IMR-90 (cell line): ENCODE measurements at regions not wholly inside any gene's neighbourhood (a gene's known extent, or its start where the extent isn't known, plus 50 kb on each side); places are given as distances from the start of the nearest gene placed in this dataset.

Experiments
- ATAC-seq: fragments of 200-7000 bp; cut with Tn5 transposase; 2 replicates; pipeline ENCODE4 v1.9.1; 2020; ENCODE audit warnings: low read depth, mild to moderate bottlenecking, moderate library complexity
- BruUV-seq: library from RNA; stranded (reverse); fragments of 400-500 nt; replicated peaks from 2 replicates; lab custom pipeline; 2021; lab: Mats Ljungman, UMichigan
- CTCF ChIA-PET: fragments of 300-600 bp; formaldehyde crosslinking; extraction: SDS; loops from one replicate; lab custom pipeline; 2021; ENCODE audit warnings: antibody characterized with exemption; lab: Yijun Ruan, JAX
- POLR2A ChIA-PET: fragments of 300-600 bp; sonication (Branson Sonifier 250); formaldehyde crosslinking; loops from one replicate; lab custom pipeline; 2022; ENCODE audit warnings: antibody characterized with exemption; ENCODE audit not compliant: unreplicated experiment; lab: Charles Lee
- DNase-seq: peaks from one replicate; pipeline ENCODE4 v3.0.0; 2013
- H2AFZ ChIP-seq: replicated peaks from 2 replicates; pipeline ENCODE3; 2013; ENCODE audit warnings: low read length, mild to moderate bottlenecking; ENCODE audit not compliant: poor library complexity
- H2AK5ac ChIP-seq: 2 replicates; pipeline ENCODE4 v1.6.1; 2013; ENCODE audit warnings: low read depth, low read length, inconsistent platforms
- H2AK9ac ChIP-seq: replicated peaks from 2 replicates; pipeline ENCODE3; 2013; ENCODE audit warnings: mild to moderate bottlenecking, low read depth, low read length, moderate library complexity; ENCODE audit not compliant: poor library complexity
- H2BK120ac ChIP-seq: 2 replicates; pipeline ENCODE4 v1.6.1; 2013; ENCODE audit warnings: low read depth, low read length, inconsistent platforms
- H2BK15ac ChIP-seq: 3 replicates; pipeline ENCODE4 v1.6.1; 2013; ENCODE audit warnings: low read depth, low read length, inconsistent platforms
- H2BK20ac ChIP-seq: 2 replicates; pipeline ENCODE4 v1.6.1; 2013; ENCODE audit warnings: low read depth, mild to moderate bottlenecking, inconsistent platforms, low read length, moderate library complexity
- H2BK5ac ChIP-seq: 2 replicates; pipeline ENCODE4 v1.6.1; 2013; ENCODE audit warnings: mild to moderate bottlenecking, low read depth, low read length, inconsistent platforms; ENCODE audit not compliant: poor library complexity, severe bottlenecking
- H3K14ac ChIP-seq: replicated peaks from 2 replicates; pipeline ENCODE4 v1.6.1; 2013; ENCODE audit warnings: low read depth, low read length, inconsistent platforms
- H3K18ac ChIP-seq: 2 replicates; pipeline ENCODE4 v1.6.1; 2013; ENCODE audit warnings: low read depth, low read length, control low read depth
- H3K23ac ChIP-seq: 2 replicates; pipeline ENCODE4 v1.6.1; 2013; ENCODE audit warnings: low read depth, low read length, inconsistent platforms
- H3K27ac ChIP-seq: 2 replicates; pipeline ENCODE4 v1.5.1; 2013; ENCODE audit warnings: mild to moderate bottlenecking, control low read depth, low read length; ENCODE audit not compliant: insufficient read depth
- H3K27me3 ChIP-seq: 2 replicates; pipeline ENCODE4 v1.6.1; 2013; ENCODE audit warnings: low read length; ENCODE audit not compliant: control insufficient read depth, insufficient read depth
- H3K36me3 ChIP-seq: 2 replicates; pipeline ENCODE4 v1.6.1; 2013; ENCODE audit warnings: low read length, mixed read lengths; ENCODE audit not compliant: control insufficient read depth, insufficient read depth
- H3K4ac ChIP-seq: 2 replicates; pipeline ENCODE4 v1.6.1; 2013; ENCODE audit warnings: low read depth, low read length, inconsistent platforms
- H3K4me1 ChIP-seq: 2 replicates; pipeline ENCODE4 v1.6.1; 2013; ENCODE audit warnings: low read length, mixed read lengths; ENCODE audit not compliant: control insufficient read depth, insufficient read depth
- H3K4me2 ChIP-seq: 2 replicates; pipeline ENCODE4 v1.6.1; 2013; ENCODE audit warnings: low read depth, mild to moderate bottlenecking, control low read depth, low read length, moderate library complexity
- H3K4me3 ChIP-seq: 2 replicates; pipeline ENCODE4 v1.5.1; 2013; ENCODE audit warnings: low read depth, mild to moderate bottlenecking, control low read depth, low read length, moderate library complexity; ENCODE audit not compliant: insufficient read depth
- H3K56ac ChIP-seq: 2 replicates; pipeline ENCODE4 v1.6.1; 2013; ENCODE audit warnings: low read length, inconsistent platforms; ENCODE audit not compliant: insufficient read depth; ENCODE audit errors: extremely low read depth
- H3K79me1 ChIP-seq, 2 experiments: 2 replicates each; pipeline ENCODE4 v1.6.1; 2013; ENCODE audit warnings: low read length in 2 of 2, inconsistent platforms in 1 of 2, low read depth in 1 of 2
- H3K9ac ChIP-seq: 2 replicates; pipeline ENCODE4 v1.6.1; 2013; ENCODE audit warnings: low read depth, low read length, control low read depth
- H3K9me1 ChIP-seq: 2 replicates; pipeline ENCODE4 v1.6.1; 2013; ENCODE audit warnings: low read length, inconsistent platforms; ENCODE audit not compliant: insufficient read depth
- H3K9me3 ChIP-seq: 2 replicates; pipeline ENCODE4 v1.6.1; 2013; ENCODE audit warnings: low read length; ENCODE audit not compliant: control insufficient read depth, insufficient read depth
- H4K20me1 ChIP-seq: 2 replicates; pipeline ENCODE4 v1.6.1; 2013; ENCODE audit warnings: low read length, inconsistent platforms; ENCODE audit not compliant: insufficient read depth
- H4K5ac ChIP-seq: 2 replicates; pipeline ENCODE4 v1.6.1; 2013; ENCODE audit warnings: mild to moderate bottlenecking, low read depth, low read length, control low read depth
- H4K8ac ChIP-seq, 2 experiments: 2 replicates each; pipeline ENCODE4 v1.6.1; 2013; ENCODE audit warnings: low read depth in 2 of 2, low read length in 2 of 2, control low read depth in 1 of 2, inconsistent platforms in 1 of 2
- H4K91ac ChIP-seq: 2 replicates; pipeline ENCODE4 v1.6.1; 2013; ENCODE audit warnings: low read depth, low read length, inconsistent platforms; ENCODE audit not compliant: insufficient read depth
- BHLHE40 ChIP-seq: fragments of 150-350 bp; IDR thresholded peaks from 2 replicates; pipeline ENCODE4 v1.6.1; 2016; ENCODE audit warnings: mild to moderate bottlenecking, low read depth, low read length
- CEBPB ChIP-seq: IDR thresholded peaks from 2 replicates; pipeline ENCODE4 v1.6.1; 2012; ENCODE audit warnings: low read depth, low read length, improper control_type of control experiment
- CHD1 ChIP-seq: IDR thresholded peaks from 2 replicates; pipeline ENCODE4 v1.6.1; 2012; ENCODE audit warnings: low read depth, low read length, improper control_type of control experiment
- FOS ChIP-seq: fragments of 150-350 bp; IDR thresholded peaks from 2 replicates; pipeline ENCODE4 v1.6.1; 2016; ENCODE audit warnings: low read depth, low read length
- MAFK ChIP-seq: IDR thresholded peaks from 2 replicates; pipeline ENCODE4 v1.6.1; 2012; ENCODE audit warnings: low read depth, low read length, improper control_type of control experiment
- MAZ ChIP-seq: IDR thresholded peaks from 2 replicates; pipeline ENCODE4 v1.6.1; 2012; ENCODE audit warnings: low read depth, mild to moderate bottlenecking, low read length, improper control_type of control experiment, moderate library complexity, borderline replicate concordance
- MXI1 ChIP-seq: IDR thresholded peaks from 2 replicates; pipeline ENCODE4 v1.6.1; 2012; ENCODE audit warnings: low read depth, mild to moderate bottlenecking, low read length, moderate library complexity, borderline replicate concordance
- NFE2L2 ChIP-seq: fragments of 150-350 bp; IDR thresholded peaks from 2 replicates; pipeline ENCODE4 v1.6.1; 2016; ENCODE audit warnings: low read depth, mild to moderate bottlenecking, low read length
- POLR2A ChIP-seq: IDR thresholded peaks from 2 replicates; pipeline ENCODE4 v1.6.1; 2012; ENCODE audit warnings: mild to moderate bottlenecking, low read depth, low read length
- RAD21 ChIP-seq: IDR thresholded peaks from 2 replicates; pipeline ENCODE4 v1.6.1; 2012; ENCODE audit warnings: low read length, improper control_type of control experiment
- RCOR1 ChIP-seq: IDR thresholded peaks from 2 replicates; pipeline ENCODE4 v1.6.1; 2012; ENCODE audit warnings: mild to moderate bottlenecking, low read length, improper control_type of control experiment; ENCODE audit not compliant: insufficient replicate concordance
- RFX5 ChIP-seq: IDR thresholded peaks from 2 replicates; pipeline ENCODE4 v1.8.0; 2012; ENCODE audit warnings: low read depth, mild to moderate bottlenecking, low read length, moderate library complexity
- SMC3 ChIP-seq: fragments of 150-350 bp; IDR thresholded peaks from 2 replicates; pipeline ENCODE4 v1.6.1; 2016; ENCODE audit warnings: low read depth, mild to moderate bottlenecking, antibody characterized with exemption, low read length, moderate library complexity
- WGBS, 2 experiments: methylation state at CpG; one replicate each; pipeline versions ENCODE4 v1.1.5 to v1.1.7; 2013; ENCODE audit warnings: missing lambda C conversion rate in 2 of 2; ENCODE audit not compliant: insufficient read length in 1 of 2; ENCODE audit errors: extremely low coverage in 2 of 2; 5-methylcytosine and 5-hydroxymethylcytosine counted together
- dilution Hi-C: fragments of 300-500 bp; cut with HindIII; formaldehyde crosslinking; loops from one replicate; pipeline ENCODE4 v1.14.3; 2018; ENCODE audit warnings: low sequenced_read_pairs; ENCODE audit not compliant: unreplicated experiment
- in situ Hi-C: fragments of 300-500 bp; cut with MboI; formaldehyde crosslinking; loops from 3 replicates; pipeline ENCODE4 v1.14.3; 2019; ENCODE audit warnings: low sequenced_read_pairs, inconsistent platforms, mixed read lengths
- intact Hi-C: fragments of 100-400 bp; cut with micrococcal nuclease; formaldehyde crosslinking; loops from 2 replicates; pipeline ENCODE4 v1.10.0; 2022
- TF ChIP-seq, protein P1 (sequence below): fragments of 150-350 bp; IDR thresholded peaks from 2 replicates; pipeline ENCODE4 v1.6.1; 2017; ENCODE audit warnings: mild to moderate bottlenecking, antibody characterized with exemption, low read length, low read depth
- TF ChIP-seq, protein P2 (sequence below): fragments of 150-350 bp; IDR thresholded peaks from 2 replicates; pipeline ENCODE4 v1.6.1; 2016; ENCODE audit warnings: low read depth, mild to moderate bottlenecking, low read length, moderate library complexity, borderline replicate concordance
- TF ChIP-seq, protein P3 (sequence below): conservative IDR thresholded peaks from 2 replicates; pipeline ENCODE4 v1.5.1; 2012; ENCODE audit warnings: mild to moderate bottlenecking, low read depth, low read length, improper control_type of control experiment

DNA sequence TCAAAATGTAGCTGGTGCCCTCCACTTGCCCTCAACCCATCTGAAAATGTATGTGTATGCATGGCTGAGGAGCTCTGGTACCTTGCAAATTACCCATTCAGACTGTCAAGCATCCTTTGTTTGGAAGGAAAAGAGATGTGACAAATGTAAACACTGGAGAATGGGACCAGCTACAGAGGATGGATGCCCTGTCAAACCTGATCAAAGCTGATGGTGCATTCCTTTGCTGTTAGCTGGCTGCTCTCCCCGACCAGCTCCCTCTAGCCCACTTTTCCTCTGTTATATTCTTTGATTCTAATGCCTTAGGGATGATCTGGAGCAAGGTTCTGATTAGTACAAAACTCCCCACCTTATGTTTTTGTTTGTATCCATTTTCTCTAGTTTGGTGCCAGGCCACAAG, 310.3 kb downstream of the C12orf75 start:
- ChIA-PET POLR2A (no interaction called here), CTCF (interaction anchor here (1.5 to 2.6 kb wide), 4 partner anchors 210 to 498 kb away, joined by 4 to 11 read pairs (median 6); partner anchors contain the start of gene NUAK1)
- Histone ChIP-seq H4K20me1 (no peaks in the 10 kb centered on the region), H3K9me3 (peaks cover 4% of the 10 kb centered on the region), H4K5ac (no peak overlapping the region), H3K4me3 (no peak overlapping the region), H3K4me1 (no peaks in the 10 kb centered on the region), H2BK15ac (no peak overlapping the region), H2BK20ac (no peak overlapping the region), H3K18ac (no peak overlapping the region), H3K79me1 (no peaks in the 10 kb centered on the region), H3K4me2 (no peak overlapping the region), H3K23ac (no peak overlapping the region), H4K91ac (no peak overlapping the region), H3K9ac (no peak overlapping the region), H3K9me1 (no peaks in the 10 kb centered on the region), H3K56ac (no peak overlapping the region), H2AK5ac (no peak overlapping the region), H2AK9ac (no peak overlapping the region), H3K14ac (no peak overlapping the region), H2AFZ (no peak overlapping the region), H4K8ac (no peak overlapping the region; a peak in 1 of 4 replicates), H2BK5ac (no peak overlapping the region), H3K4ac (no peak overlapping the region), H2BK120ac (no peak overlapping the region), H3K27me3 (no peaks in the 10 kb centered on the region; the same call in 1 of the 2 replicates), H3K27ac (no peak overlapping the region), H3K36me3 (no peaks in the 10 kb centered on the region)
- dilution Hi-C loops (no loop called here), intact Hi-C loops (no loop called here), in situ Hi-C loops (no loop called here)
- DNase-seq (no peak), ATAC-seq (no peak)
- WGBS, 2 experiments = no CpG with 5 or more reads among the region's 1 CpG
- BruUV-seq = no TSS peak
- TF ChIP-seq MAZ = no peak
- TF ChIP-seq RCOR1 = no peak
- TF ChIP-seq, protein P1, sequence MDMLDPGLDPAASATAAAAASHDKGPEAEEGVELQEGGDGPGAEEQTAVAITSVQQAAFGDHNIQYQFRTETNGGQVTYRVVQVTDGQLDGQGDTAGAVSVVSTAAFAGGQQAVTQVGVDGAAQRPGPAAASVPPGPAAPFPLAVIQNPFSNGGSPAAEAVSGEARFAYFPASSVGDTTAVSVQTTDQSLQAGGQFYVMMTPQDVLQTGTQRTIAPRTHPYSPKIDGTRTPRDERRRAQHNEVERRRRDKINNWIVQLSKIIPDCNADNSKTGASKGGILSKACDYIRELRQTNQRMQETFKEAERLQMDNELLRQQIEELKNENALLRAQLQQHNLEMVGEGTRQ = no peak
- no peak for TF ChIP-seq BHLHE40
- no peak for TF ChIP-seq MXI1
- TF ChIP-seq, protein P2, sequence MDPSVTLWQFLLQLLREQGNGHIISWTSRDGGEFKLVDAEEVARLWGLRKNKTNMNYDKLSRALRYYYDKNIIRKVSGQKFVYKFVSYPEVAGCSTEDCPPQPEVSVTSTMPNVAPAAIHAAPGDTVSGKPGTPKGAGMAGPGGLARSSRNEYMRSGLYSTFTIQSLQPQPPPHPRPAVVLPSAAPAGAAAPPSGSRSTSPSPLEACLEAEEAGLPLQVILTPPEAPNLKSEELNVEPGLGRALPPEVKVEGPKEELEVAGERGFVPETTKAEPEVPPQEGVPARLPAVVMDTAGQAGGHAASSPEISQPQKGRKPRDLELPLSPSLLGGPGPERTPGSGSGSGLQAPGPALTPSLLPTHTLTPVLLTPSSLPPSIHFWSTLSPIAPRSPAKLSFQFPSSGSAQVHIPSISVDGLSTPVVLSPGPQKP = no peak
- TF ChIP-seq POLR2A = no peak
- TF ChIP-seq CHD1 = no peak
- TF ChIP-seq CEBPB = no peak
- TF ChIP-seq SMC3 = no peak
- no peak for TF ChIP-seq FOS
- TF ChIP-seq RAD21 = no peak
- no peak for TF ChIP-seq MAFK
- TF ChIP-seq, protein P3, sequence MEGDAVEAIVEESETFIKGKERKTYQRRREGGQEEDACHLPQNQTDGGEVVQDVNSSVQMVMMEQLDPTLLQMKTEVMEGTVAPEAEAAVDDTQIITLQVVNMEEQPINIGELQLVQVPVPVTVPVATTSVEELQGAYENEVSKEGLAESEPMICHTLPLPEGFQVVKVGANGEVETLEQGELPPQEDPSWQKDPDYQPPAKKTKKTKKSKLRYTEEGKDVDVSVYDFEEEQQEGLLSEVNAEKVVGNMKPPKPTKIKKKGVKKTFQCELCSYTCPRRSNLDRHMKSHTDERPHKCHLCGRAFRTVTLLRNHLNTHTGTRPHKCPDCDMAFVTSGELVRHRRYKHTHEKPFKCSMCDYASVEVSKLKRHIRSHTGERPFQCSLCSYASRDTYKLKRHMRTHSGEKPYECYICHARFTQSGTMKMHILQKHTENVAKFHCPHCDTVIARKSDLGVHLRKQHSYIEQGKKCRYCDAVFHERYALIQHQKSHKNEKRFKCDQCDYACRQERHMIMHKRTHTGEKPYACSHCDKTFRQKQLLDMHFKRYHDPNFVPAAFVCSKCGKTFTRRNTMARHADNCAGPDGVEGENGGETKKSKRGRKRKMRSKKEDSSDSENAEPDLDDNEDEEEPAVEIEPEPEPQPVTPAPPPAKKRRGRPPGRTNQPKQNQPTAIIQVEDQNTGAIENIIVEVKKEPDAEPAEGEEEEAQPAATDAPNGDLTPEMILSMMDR = no peak
- TF ChIP-seq NFE2L2 = no peak
- TF ChIP-seq RFX5 = no peak
